ENCODE measurements at regions not wholly inside any gene's neighbourhood (a gene's known extent, or its start where the extent isn't known, plus 50 kb on each side); places are given as distances from the start of the nearest gene placed in this dataset.

- H3K27ac Mint-ChIP-seq (ENCODE audit: unreplicated experiment) = peak overlapping the region; percentile 45
- peaks cover 3% of the 10 kb centered on the region for H3K9me3 Mint-ChIP-seq (ENCODE audit: low read depth)
- H3K36me3 Mint-ChIP-seq (ENCODE audit: low read depth) = peaks cover 2% of the 10 kb centered on the region
- no peak for DNase-seq (ENCODE audit: low spot score)
- TF ChIP-seq, protein P1, sequence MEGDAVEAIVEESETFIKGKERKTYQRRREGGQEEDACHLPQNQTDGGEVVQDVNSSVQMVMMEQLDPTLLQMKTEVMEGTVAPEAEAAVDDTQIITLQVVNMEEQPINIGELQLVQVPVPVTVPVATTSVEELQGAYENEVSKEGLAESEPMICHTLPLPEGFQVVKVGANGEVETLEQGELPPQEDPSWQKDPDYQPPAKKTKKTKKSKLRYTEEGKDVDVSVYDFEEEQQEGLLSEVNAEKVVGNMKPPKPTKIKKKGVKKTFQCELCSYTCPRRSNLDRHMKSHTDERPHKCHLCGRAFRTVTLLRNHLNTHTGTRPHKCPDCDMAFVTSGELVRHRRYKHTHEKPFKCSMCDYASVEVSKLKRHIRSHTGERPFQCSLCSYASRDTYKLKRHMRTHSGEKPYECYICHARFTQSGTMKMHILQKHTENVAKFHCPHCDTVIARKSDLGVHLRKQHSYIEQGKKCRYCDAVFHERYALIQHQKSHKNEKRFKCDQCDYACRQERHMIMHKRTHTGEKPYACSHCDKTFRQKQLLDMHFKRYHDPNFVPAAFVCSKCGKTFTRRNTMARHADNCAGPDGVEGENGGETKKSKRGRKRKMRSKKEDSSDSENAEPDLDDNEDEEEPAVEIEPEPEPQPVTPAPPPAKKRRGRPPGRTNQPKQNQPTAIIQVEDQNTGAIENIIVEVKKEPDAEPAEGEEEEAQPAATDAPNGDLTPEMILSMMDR (IDR thresholded peaks at IDR 0.05) = no peak
- H3K4me1 Mint-ChIP-seq (ENCODE audit: low read depth) = peaks cover 54% of the 10 kb centered on the region
- H3K27me3 Mint-ChIP-seq (ENCODE audit: low read depth) = no peaks in the 10 kb centered on the region
- no peak overlapping the region for H3K4me3 Mint-ChIP-seq (ENCODE audit: unreplicated experiment)
Measured at GRCh38 chr11:95514416-95515110, 275.0 kb downstream of the FAM76B start.

DNA sequence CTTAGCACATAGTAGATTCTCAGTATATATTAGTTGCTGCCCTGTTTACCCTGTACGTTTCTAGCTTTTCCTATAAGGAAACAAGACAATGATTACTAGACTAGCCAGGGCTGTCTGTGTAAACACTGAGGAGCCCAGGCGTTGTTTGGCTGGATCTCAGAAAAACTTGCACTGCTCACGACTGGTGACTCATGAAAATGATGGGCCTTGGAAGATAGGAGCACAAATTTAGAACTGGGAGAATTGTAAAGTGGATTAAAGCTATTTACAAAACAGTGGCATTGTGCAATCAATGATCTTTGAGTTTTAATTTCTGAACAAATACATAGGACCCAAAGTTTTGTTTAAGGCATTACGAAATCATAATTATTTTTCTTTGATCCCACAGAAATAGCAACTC is 276.9 kb downstream of the FAM76B start:
- TF ChIP-seq, protein P1 (IDR thresholded peaks at IDR 0.05) = no peak
- DNase-seq (ENCODE audit: low spot score) = no peak
- Mint-ChIP-seq H3K27me3 (ENCODE audit: low read depth) (no peaks in the 10 kb centered on the region), H3K4me1 (ENCODE audit: low read depth) (peaks cover 66% of the 10 kb centered on the region), H3K9me3 (ENCODE audit: low read depth) (peaks cover 3% of the 10 kb centered on the region), H3K36me3 (ENCODE audit: low read depth) (peaks cover 2% of the 10 kb centered on the region), H3K4me3 (ENCODE audit: unreplicated experiment) (no peak overlapping the region), H3K27ac (ENCODE audit: unreplicated experiment) (peak overlapping the region; percentile 53)

- TF ChIP-seq, protein P1 (IDR thresholded peaks at IDR 0.05) = no peak
Measured at GRCh38 chr11:95512177-95512576, 277.4 kb downstream of the FAM76B start.

GRCh38 chr11:95508219-95508890 is 277.4 kb upstream of the SESN3 start:
- TF ChIP-seq, protein P1 (IDR thresholded peaks at IDR 0.05) = no peak
- H3K4me3 Mint-ChIP-seq (ENCODE audit: unreplicated experiment) = no peak overlapping the region
- no peak for DNase-seq (ENCODE audit: low spot score)
- H3K9me3 Mint-ChIP-seq (ENCODE audit: low read depth) = peaks cover 7% of the 10 kb centered on the region
- peak overlapping the region; percentile 43 for H3K27ac Mint-ChIP-seq (ENCODE audit: unreplicated experiment)
- H3K4me1 Mint-ChIP-seq (ENCODE audit: low read depth) = peaks cover 39% of the 10 kb centered on the region
- H3K27me3 Mint-ChIP-seq (ENCODE audit: low read depth) = no peaks in the 10 kb centered on the region
- peaks cover 2% of the 10 kb centered on the region for H3K36me3 Mint-ChIP-seq (ENCODE audit: low read depth)

More at GRCh38 chr11:95512177-95512576, 277.4 kb downstream of the FAM76B start:
- H3K27me3 Mint-ChIP-seq (ENCODE audit: low read depth) = no peaks in the 10 kb centered on the region
- peaks cover 2% of the 10 kb centered on the region for H3K36me3 Mint-ChIP-seq (ENCODE audit: low read depth)
- no peak for DNase-seq (ENCODE audit: low spot score)
- peaks cover 61% of the 10 kb centered on the region for H3K4me1 Mint-ChIP-seq (ENCODE audit: low read depth)
- no peak overlapping the region for H3K4me3 Mint-ChIP-seq (ENCODE audit: unreplicated experiment)
- H3K27ac Mint-ChIP-seq (ENCODE audit: unreplicated experiment) = peak overlapping the region; percentile 53
- peaks cover 3% of the 10 kb centered on the region for H3K9me3 Mint-ChIP-seq (ENCODE audit: low read depth)

DNA sequence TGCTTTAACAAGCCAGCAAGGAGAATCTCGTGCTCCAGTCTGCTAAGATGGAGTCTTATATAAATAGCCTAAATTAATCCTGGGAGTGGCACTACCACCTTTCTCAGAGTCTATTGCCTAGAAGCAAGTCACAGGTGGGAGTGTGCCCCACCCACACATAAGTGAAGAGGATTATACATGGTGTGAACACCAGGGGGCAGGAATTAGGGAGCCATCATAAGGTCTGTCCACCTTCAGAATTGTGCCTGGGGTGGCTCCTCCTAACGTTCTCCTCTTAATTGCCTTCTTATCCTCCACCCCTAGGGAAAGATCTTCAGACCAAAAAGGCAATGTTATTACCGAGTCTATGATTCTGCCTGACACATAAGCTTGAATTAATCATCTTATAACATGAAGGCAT is 276.8 kb upstream of the SESN3 start:
- DNase-seq (ENCODE audit: low spot score) = no peak
- no peak overlapping the region for H3K27ac Mint-ChIP-seq (ENCODE audit: unreplicated experiment)
- H3K27me3 Mint-ChIP-seq (ENCODE audit: low read depth) = no peaks in the 10 kb centered on the region
- TF ChIP-seq, protein P1 (IDR thresholded peaks at IDR 0.05) = peak; percentile 34
- no peak overlapping the region for H3K4me3 Mint-ChIP-seq (ENCODE audit: unreplicated experiment)
- H3K9me3 Mint-ChIP-seq (ENCODE audit: low read depth) = peaks cover 7% of the 10 kb centered on the region
- H3K4me1 Mint-ChIP-seq (ENCODE audit: low read depth) = peaks cover 39% of the 10 kb centered on the region
- peaks cover 2% of the 10 kb centered on the region for H3K36me3 Mint-ChIP-seq (ENCODE audit: low read depth)

All from chondrocyte (in vitro differentiated cells).